GM12875 (cell line): ENCODE measurements at regions not wholly inside any gene's neighbourhood (a gene's known extent, or its start where the extent isn't known, plus 50 kb on each side); places are given as distances from the start of the nearest gene placed in this dataset.

ENCODE experiments used
- H3K4me3 ChIP-seq: one replicate; pipeline ENCODE4 v1.5.1; 2011; ENCODE audit warnings: low read depth, low read length, control low read depth
- TF ChIP-seq, protein P1 (sequence below): IDR thresholded peaks from 2 replicates; pipeline ENCODE4 v1.5.1; 2011; ENCODE audit warnings: low read depth, mild to moderate bottlenecking, control low read depth, inconsistent platforms, low read length, moderate library complexity, borderline replicate concordance; ENCODE audit not compliant: insufficient read depth

GRCh38 chr6:11341303-11341702 is 108.8 kb upstream of the NEDD9 start:
- TF ChIP-seq, protein P1, sequence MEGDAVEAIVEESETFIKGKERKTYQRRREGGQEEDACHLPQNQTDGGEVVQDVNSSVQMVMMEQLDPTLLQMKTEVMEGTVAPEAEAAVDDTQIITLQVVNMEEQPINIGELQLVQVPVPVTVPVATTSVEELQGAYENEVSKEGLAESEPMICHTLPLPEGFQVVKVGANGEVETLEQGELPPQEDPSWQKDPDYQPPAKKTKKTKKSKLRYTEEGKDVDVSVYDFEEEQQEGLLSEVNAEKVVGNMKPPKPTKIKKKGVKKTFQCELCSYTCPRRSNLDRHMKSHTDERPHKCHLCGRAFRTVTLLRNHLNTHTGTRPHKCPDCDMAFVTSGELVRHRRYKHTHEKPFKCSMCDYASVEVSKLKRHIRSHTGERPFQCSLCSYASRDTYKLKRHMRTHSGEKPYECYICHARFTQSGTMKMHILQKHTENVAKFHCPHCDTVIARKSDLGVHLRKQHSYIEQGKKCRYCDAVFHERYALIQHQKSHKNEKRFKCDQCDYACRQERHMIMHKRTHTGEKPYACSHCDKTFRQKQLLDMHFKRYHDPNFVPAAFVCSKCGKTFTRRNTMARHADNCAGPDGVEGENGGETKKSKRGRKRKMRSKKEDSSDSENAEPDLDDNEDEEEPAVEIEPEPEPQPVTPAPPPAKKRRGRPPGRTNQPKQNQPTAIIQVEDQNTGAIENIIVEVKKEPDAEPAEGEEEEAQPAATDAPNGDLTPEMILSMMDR: no peak
- H3K4me3 ChIP-seq: no peak overlapping the region

DNA sequence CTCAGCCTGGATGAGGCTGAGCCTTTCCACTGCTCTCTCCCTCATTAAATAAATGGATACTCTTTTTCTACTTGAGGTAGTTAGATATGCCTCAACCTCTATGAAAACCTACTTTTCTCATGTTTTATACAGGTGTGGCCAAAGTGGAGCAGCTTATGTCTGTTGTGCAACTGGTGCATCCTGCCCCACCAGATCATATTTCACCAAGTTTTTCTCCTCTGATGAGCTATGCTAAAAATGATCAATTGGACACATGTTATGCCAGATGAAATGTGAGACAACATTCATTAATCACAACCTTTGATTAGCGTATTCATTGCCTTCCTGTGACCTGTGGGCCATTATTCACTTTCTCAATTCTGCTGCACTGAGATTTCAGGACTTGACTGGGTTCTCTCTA is 106.9 kb upstream of the NEDD9 start:
- TF ChIP-seq, protein P1: no peak
- H3K4me3 ChIP-seq: no peak overlapping the region

GRCh38 chr6:11337306-11337705 is 104.8 kb upstream of the NEDD9 start:
- no peak overlapping the region for H3K4me3 ChIP-seq
- TF ChIP-seq, protein P1: no peak

DNA sequence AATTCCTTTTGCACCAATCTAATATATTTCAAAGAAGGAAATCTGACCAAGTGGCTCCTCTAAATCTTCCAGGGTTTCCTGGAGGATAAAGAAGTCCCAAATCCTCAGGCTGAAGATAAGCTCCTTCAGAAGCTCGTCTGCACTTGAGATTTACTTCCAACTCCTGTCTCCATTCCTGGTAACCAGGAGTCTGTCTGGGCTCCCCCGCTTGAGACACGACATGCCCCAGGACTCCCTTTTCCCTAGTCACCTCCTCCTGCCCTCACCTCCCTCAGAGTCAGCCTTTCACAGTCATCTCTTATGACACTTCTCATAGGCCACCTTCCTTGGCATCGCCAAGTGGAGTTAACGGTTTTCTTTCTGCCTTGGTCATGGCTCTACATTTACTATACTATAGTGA is 103.4 kb upstream of the NEDD9 start:
- TF ChIP-seq, protein P1: no peak

DNA sequence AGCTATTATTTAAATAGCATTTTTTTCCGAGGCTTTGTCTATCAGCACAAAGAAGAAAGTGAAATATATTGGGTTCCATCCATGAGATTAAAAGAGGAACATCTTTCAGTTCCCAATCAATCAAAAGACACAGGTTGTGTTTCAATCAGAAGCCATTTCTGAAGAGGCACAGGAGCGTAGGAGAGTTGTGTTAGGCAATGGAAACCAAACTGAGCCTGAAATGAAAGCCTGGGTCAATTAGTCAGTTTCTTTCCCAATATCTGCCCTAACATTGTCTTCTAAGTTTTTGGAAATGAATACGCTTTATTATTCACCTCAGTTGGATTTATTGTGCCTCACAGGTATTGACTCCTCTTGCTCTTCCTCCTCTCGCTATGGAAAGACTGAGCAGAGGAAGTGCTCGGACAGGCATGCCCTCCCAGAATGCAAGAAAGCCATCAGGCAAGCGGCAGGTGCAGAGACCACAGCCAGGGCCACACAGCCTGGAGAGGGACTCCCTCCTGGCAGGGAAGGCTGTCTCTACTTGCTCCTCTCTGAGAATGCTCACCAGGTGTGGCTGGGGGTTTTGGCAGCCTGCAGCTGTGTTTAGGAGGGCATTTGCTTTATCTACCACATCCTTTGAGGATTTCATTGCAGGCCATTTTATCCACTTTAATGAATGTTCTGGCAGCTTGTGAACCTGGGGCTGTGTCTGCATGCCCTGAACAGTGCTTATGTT is 100.8 kb upstream of the NEDD9 start:
- H3K4me3 ChIP-seq: no peak overlapping the region
- TF ChIP-seq, protein P1: no peak

More for the DNA sequence above, 103.4 kb upstream of the NEDD9 start:
- H3K4me3 ChIP-seq: no peak overlapping the region

GRCh38 chr6:11332463-11332862 is 100.0 kb upstream of the NEDD9 start:
- no peak overlapping the region for H3K4me3 ChIP-seq
- TF ChIP-seq, protein P1: no peak

DNA sequence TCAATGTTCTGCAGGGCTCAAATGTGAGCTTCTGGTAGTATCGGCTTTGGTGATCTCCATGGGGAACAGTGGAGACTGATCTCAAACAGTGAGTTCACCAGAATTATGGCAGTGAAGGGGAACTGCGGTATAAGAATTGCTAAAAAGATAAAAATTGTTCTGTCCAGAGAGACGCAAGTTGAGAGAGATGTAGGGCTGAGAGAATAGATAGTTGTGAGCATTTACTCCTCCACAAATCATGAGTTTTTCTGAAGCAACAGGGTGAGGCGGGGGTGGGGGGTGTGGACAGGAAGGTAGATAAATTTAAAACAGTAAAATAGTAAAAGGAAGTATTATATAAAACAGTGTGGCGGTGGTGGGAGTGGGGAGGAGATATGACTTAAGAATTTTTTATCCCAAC is 98.6 kb upstream of the NEDD9 start:
- TF ChIP-seq, protein P1: no peak
- H3K4me3 ChIP-seq: no peak overlapping the region
